LNCaP clone FGC (cell line): ENCODE measurements at regions not wholly inside any gene's neighbourhood (a gene's known extent, or its start where the extent isn't known, plus 50 kb on each side); places are given as distances from the start of the nearest gene placed in this dataset.
"Not testable (repeated sequence)": the region's sequence is repeated elsewhere in the genome, so short reads cannot be mapped to it uniquely, and the experiment has no call there.

Experiments used
- DNase-seq: peaks from one replicate; pipeline ENCODE4 v3.0.0-alpha.2; 2011; ENCODE audit warnings: low read depth
- H3K4me3 ChIP-seq: 2 replicates; pipeline ENCODE4 v1.5.1; 2011; ENCODE audit warnings: mild to moderate bottlenecking, low read depth, low read length, control low read depth
- TF ChIP-seq, protein P1 (sequence below): IDR thresholded peaks from 2 replicates; pipeline ENCODE4 v1.5.1; 2012; ENCODE audit warnings: mild to moderate bottlenecking; ENCODE audit not compliant: control insufficient read depth, insufficient read depth; ENCODE audit errors: extremely low read depth

DNA sequence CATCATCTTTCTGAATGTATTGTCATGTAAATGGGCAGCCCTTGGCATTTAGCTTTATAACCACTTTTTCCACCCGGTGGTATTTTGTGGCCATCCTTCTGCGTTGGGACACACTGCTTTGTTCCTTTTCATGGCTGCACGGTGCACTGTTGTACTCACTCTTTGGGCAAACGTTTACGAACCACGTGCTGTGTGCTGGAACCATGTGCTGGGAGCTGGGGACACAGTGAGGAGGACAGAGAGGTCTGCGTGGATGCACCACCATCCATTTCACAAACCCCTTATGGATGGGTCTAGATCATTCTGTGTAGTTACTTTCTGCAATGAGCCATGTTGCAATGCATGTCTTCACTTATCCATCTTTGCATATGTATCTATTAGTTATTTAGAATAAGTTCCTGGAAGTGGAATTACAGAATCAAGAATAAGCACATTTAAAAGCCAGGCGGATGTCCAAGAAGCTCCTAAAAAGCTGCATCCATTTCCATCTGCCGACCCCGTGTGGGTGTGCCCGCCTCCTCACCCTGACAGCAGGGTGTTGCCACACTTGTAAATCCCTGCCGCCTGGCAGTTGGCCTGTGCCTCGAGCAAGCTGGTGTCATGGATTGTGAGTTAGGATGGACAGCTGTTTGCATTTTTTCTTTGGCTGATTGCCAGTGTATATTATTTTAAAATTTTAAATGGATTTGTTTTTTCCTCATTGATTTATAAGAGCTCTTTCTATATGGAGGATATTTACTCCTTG, 183.8 kb downstream of the LAT start:
- not testable (repeated sequence) for DNase-seq, H3K4me3 ChIP-seq

DNA sequence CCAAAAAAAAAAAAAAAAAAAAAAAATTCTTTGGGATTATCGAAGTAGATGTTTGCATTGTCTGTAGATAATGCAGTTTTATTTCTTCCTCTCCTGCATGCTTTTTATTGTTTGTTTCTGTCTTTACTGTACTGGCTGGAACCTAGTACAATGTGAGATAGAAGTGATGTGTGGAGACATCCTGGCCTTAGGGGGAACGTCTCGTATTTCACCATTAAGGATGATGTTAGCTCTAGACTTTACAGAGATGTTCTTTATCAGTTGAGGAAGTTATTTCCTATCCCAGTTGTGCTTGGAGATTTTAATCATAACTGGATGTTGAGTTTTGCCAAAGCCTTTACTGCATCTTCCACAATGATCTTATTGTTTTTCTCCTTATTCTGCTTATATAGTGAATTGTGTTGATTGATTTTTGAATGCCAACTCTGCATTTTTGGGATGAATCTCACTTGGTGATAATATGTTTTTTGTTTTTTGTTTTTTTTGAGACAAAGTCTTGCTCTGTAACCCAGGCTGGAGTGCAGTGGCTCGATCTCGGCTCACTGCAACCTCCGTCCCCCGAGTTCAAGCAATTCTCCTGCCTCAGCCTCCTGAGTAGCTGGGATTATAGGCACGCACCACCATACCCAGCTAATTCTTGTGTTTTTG, 179.7 kb downstream of the LAT start:
- not testable (repeated sequence) for H3K4me3 ChIP-seq, DNase-seq

DNA sequence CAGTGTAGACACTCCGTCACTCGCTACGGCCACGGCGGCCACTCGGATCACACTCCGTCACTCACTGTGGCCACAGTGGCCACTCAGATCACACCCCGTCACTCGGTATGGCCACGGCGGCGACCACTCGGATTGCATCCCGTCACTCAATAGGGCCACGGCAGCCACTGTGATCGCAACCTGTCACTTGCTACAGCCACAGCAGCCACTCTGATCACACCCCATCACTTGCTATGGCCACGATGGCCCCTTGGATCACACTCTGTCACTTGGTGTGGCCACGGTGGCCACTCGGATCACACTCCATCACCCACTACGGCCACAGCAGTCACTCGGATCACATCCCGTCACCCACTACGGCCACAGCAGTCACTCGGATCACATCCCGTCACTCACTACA, 175.3 kb downstream of the LAT start:
- H3K4me3 ChIP-seq, DNase-seq: not testable (repeated sequence)

DNA sequence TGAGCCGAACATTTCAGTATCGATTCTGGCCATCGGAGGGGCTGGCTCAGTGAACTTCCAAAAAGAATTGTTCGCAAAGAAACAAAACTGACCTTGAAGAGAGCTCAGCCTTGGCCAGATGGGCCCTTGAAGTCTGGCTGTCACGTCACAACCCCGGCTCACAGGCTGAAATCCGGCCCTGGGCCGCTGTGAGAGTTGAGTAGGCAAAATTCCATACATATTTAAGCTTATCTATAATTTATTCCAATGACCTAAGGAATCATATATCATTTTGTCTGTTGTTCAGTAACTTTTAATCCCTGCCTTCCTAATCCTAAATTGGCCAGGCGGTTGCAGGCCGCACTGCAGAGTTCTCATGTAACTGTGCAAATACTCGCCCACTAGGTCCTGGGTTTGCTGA, 174.8 kb downstream of the LAT start:
- not testable (repeated sequence) for DNase-seq, H3K4me3 ChIP-seq

DNA sequence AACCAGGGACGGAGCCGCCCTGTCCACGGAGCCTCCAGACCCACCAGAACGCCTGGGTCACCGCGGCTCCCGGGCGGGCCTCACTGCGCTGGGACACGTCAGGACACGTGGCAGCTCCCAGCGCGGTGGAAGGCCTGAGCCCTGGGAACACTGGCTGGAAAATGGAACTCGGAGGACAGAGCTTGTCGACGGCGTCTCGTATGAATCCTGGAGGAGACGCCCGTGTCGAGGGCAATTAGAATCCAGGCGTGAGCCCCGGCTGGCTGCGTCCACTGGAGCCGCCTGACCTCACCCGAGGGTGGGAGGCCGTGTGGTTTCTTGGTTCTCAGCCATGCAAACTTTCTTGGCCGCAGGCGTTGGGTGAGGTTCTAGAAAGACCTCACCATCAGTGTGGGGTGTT, 173.9 kb downstream of the LAT start:
- no peak overlapping the region for H3K4me3 ChIP-seq
- TF ChIP-seq, protein P1, sequence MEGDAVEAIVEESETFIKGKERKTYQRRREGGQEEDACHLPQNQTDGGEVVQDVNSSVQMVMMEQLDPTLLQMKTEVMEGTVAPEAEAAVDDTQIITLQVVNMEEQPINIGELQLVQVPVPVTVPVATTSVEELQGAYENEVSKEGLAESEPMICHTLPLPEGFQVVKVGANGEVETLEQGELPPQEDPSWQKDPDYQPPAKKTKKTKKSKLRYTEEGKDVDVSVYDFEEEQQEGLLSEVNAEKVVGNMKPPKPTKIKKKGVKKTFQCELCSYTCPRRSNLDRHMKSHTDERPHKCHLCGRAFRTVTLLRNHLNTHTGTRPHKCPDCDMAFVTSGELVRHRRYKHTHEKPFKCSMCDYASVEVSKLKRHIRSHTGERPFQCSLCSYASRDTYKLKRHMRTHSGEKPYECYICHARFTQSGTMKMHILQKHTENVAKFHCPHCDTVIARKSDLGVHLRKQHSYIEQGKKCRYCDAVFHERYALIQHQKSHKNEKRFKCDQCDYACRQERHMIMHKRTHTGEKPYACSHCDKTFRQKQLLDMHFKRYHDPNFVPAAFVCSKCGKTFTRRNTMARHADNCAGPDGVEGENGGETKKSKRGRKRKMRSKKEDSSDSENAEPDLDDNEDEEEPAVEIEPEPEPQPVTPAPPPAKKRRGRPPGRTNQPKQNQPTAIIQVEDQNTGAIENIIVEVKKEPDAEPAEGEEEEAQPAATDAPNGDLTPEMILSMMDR, result no peak
- no peak for DNase-seq

DNA sequence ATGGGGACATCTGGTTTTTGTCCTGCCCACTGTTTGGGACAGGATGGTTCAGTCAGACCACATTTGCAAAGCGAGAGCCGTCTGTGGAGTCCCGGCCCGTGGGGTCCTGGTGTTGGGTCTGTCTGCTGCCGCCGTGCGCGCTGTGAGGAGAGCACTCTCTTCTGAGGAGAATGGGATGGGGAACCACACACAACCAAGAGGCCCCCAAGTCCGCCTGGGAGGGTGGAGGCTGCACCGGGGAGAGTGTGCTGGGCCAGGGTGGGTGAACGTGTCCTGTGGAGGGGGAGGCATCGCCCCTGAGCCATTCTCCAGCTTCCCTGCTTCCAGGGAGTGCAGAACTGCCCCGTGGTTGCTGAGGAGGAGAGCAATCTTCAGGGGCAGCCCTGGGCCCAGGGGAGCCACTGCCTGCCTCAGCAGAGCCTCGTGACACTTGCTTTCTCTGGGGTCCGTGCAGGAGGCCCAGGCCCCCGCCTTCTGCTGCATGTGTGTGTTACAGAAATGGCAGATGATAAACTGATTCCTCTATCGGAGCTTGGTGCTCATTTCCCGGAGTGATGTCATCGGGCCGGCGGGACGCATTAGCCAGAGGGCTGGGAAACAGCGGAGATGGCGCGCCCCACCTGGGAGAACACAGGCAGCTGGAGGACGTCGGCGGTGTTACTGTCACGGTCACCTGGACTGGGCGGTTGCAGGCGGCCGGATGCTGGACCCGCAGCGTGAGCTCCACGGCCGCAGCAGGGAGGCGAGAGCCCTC, 173.4 kb downstream of the LAT start:
- DNase-seq, result not testable (repeated sequence)

DNA sequence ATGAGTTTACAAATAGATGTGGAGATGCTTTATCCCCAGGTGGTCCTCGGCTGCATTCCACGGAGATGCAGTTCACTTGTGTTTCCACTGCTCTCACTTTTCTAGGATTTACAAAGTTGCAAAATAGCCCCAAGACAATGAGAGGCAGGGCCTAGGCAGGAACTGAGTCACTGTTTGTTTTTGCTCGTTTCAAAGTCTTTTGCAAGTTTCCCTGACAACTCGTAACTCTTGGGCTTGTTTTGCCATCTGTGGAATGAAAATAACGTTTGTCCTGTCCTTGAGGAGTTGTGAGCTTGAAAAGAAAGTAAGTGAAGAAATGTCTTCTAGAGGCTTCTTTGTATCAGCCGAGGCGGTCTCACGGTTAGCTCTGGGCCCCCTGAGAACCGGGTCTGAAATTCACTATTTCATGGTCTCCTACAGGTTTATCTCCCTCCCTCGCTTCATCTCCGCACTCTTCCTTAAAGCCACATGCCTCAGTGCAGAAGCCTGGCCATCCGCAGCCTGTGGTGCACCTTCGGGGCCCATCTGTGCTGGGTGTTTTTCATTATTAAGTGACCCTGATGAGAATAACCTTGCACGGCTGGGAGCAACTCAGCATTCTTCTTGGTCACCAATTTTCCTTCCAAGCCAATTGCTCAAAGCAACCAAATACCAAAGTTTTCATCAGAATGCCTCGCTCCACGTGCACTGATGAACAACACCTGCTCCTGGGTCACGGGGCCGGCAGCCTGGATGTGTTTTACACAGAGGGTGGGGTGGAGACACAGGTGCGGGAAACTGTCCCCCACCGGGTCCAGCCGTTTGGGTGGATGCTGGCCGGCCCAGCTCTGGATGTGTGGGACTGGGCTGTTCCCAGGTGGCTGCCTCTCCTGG, 172.4 kb downstream of the LAT start:
- H3K4me3 ChIP-seq, DNase-seq: not testable (repeated sequence)

More for the DNA sequence above, 173.4 kb downstream of the LAT start:
- not testable (repeated sequence) for H3K4me3 ChIP-seq

DNA sequence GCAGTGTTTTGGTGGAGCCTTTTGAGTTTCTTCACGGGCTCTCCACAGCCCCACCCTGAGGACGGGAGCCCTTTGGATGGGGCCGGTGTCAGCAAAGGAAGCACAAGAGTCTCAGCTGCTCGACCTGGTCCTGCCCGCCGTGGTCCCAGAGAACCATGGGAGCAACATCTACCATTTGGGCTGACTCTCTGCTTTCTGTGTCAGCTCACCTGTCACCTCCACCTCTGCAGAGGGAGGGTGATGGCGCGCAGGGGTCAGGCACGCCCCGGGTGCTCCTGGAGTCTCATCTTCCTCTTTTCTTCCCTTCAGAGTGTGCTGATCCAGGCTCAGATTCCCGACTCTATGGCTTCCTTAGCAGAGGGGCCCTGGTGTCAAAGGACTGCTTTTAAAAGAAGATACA, 171.7 kb downstream of the LAT start:
- no peak for DNase-seq
- no peak overlapping the region for H3K4me3 ChIP-seq
- TF ChIP-seq, protein P1, result no peak

DNA sequence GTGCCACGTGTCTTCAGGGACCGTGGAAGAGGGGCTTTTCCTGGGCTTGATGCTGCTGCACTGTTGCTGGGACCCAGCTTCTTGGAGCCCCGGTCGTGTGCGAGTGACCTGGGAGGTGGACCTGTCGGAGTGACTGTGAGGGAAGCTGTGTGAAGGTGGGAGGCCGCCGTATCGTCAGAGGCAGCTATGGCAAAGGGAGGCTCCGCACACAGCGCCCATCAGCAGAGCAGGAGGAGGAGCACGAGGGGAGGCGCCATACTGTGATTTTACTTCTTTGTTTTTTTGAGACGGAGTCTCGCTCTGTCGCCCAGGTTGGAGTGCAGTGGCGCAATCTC, 171.0 kb downstream of the LAT start:
- not testable (repeated sequence) for H3K4me3 ChIP-seq, DNase-seq

DNA sequence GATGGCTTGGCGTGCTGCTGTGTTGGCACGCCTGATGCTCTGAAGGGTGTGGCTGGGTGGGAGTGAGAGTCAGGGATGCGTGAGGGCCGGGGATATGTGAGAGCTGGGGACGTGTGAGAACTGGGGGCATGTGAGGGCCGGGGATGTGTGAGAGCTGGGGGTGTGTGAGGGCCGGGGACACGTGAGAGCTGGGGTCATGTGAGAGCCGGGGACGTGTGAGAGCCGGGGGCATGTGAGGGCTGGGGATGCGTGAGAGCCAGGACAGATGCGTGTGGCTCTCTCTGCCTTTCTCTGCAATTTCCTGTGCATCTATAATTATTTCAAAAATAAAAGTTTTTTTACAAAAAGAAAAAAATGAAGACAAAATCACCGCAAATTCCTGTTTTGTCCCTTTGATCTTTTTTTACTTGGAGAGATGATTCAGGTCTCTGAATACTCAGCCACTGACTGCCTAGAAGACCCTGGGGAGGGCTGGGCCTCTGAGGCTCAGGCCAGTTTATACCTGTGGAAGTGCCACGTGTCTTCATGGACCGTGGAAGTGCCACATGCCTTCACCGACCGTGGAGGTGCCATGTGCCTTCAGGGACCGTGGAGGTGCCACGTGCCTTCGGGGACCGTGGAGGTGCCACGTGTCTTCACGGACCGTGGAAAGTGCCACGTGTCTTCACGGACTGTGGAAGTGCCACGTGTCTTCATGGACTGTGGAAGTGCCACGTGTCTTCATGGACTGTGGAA, 170.4 kb downstream of the LAT start:
- DNase-seq, H3K4me3 ChIP-seq: not testable (repeated sequence)
